ENCODE measurements at regions not wholly inside any gene's neighbourhood (a gene's known extent, or its start where the extent isn't known, plus 50 kb on each side); places are given as distances from the start of the nearest gene placed in this dataset.

DNA sequence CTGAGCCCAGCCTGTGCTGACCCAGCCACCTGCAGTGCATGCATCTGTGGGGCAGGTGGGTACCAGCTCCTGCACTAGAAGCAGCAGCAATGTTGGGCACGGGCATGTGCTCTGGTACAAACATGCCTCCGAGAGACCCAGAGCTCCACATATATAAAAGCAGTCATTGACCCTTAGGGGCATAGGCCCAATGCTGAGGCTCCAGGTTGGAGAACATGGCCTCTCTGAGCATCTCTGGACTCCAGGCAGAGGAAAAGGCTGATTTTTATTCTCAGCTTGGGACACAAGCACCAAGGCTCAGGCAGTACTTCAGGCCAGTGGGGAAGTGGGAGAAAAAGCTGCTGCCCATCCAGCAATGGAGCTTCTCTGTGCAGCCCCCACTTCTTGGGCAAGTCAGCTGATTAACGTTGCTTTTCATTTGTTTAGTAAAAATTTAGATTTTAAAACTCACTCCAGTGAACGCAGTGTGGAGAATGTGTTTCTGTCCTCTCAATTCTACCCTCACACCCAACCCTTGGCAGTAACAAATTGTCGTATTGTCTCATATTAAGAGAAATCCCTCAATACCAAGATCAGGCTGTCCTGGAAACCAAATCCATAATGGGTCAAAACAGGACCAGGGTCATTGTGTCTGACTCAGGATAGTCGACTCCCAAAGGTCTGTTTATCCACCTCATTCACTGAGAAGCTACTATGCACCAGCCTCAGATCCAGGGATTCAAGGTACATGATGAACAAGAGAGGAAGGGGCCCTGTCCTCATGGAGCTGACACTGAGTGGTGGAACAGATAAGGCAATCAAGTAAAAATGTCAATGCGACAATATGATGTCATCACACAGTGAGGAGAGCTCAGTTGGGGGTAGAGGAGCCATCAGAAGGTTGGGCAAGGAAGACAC lies 50.6 kb upstream of the TOP3B start:
- H3K4me2 ChIP-seq (ENCODE audit: insufficient read depth in 1 of 2, low read depth in 2 of 2, low read length in 2 of 2) = no peak overlapping the region
- ChIA-PET POLR2A (ENCODE audit: partially characterized antibody) (no interaction called here), CTCF (ENCODE audit: partially characterized antibody) (interaction anchor here (1.0 to 5.3 kb wide), 9 partner anchors 10 to 172 kb away, joined by 3 to 34 read pairs (median 3); no protein-coding TSS in a partner anchor)
- no peak overlapping the region for H3K4ac ChIP-seq (replicated peaks; ENCODE audit: insufficient read length, low read depth, low read length)
- H3K27ac ChIP-seq (ENCODE audit: low read depth, low read length) = no peak overlapping the region
- H3K9me3 ChIP-seq (ENCODE audit: insufficient read depth in 2 of 2, low read depth in 1 of 2, low read length in 1 of 2) = no peaks in the 10 kb centered on the region
- H2BK12ac ChIP-seq (ENCODE audit: low read depth, low read length) = 0 out of 2 replicates have a peak overlapping the region, but pooled peaks have one; percentile 31
- H3K36me3 ChIP-seq (ENCODE audit: control insufficient read depth in 2 of 4, insufficient read depth in 4 of 4, low read length in 3 of 4) = no peaks in the 10 kb centered on the region
- H3K4me3 ChIP-seq (ENCODE audit: extremely low read depth in 1 of 4, insufficient read depth in 2 of 4, low read depth in 3 of 4, low read length in 4 of 4) = no peak overlapping the region
- H2BK5ac ChIP-seq (ENCODE audit: low read depth, low read length) = no peak overlapping the region
- TF ChIP-seq POU5F1 (IDR thresholded peaks at IDR 0.05; ENCODE audit: low read depth, low read length) (no peak), JUN (IDR thresholded peaks at IDR 0.05; ENCODE audit: low read depth, low read length) (no peak), POLR2A (IDR thresholded peaks at IDR 0.05; ENCODE audit: control extremely low read depth in 1 of 2, low read depth in 2 of 2, low read length in 2 of 2) (no peak), SIX5 (IDR thresholded peaks at IDR 0.05; ENCODE audit: low read depth, low read length) (no peak)
- H4K8ac ChIP-seq (ENCODE audit: extremely low read depth, insufficient read depth, low read length) = no peak overlapping the region
- no peak overlapping the region for H2AFZ ChIP-seq (ENCODE audit: low read length)
- peaks cover 58 to 89% (median 78%) of the 10 kb centered on the region in 4 experiments for H3K27me3 ChIP-seq (replicated peaks in 1 of 4; ENCODE audit: control insufficient read depth in 3 of 4, extremely low read depth in 1 of 4, insufficient read depth in 3 of 4, low read length in 3 of 4)
- DNase-seq (ENCODE audit: low read depth in 1 of 2, low spot score in 2 of 2) (no peak), FAIRE-seq (no peak)
- H4K91ac ChIP-seq (replicated peaks; ENCODE audit: insufficient read length, low read length) = no peak overlapping the region
- H3K18ac ChIP-seq (ENCODE audit: extremely low read depth, low read length) = no peak overlapping the region
- no peak overlapping the region for H2BK15ac ChIP-seq (ENCODE audit: low read length)
- H3K23ac ChIP-seq (ENCODE audit: insufficient read length) = no peak overlapping the region
- peaks cover 0 to 2% of the 10 kb centered on the region in 2 experiments for H4K20me1 ChIP-seq (replicated peaks in 1 of 2; ENCODE audit: control insufficient read depth in 1 of 2, insufficient read depth in 2 of 2, low read length in 2 of 2)
- no peaks in the 10 kb centered on the region for H3K23me2 ChIP-seq (ENCODE audit: low read depth, low read length)
- H3K9ac ChIP-seq (replicated peaks in 1 of 4; ENCODE audit: extremely low read depth in 1 of 4, low read depth in 3 of 4, low read length in 3 of 4) = no peak overlapping the region
- no peak overlapping the region for H2BK120ac ChIP-seq (replicated peaks; ENCODE audit: low read depth, low read length)
- H2AK5ac ChIP-seq (ENCODE audit: low read depth, low read length) = no peak overlapping the region
- no peaks in the 10 kb centered on the region for H3K79me2 ChIP-seq (ENCODE audit: control insufficient read depth in 1 of 2, insufficient read depth in 2 of 2, low read length in 2 of 2)
- no peaks in the 10 kb centered on the region for H3K79me1 ChIP-seq (ENCODE audit: low read depth, low read length)
- no peak overlapping the region for H3K14ac ChIP-seq (ENCODE audit: insufficient read length)
- H2BK20ac ChIP-seq (ENCODE audit: low read length) = no peak overlapping the region
- H4K5ac ChIP-seq (ENCODE audit: insufficient read length, low read depth, low read length) = no peak overlapping the region
- WGBS, 2 experiments (ENCODE audit: extremely low coverage in 1 of 2, insufficient coverage in 1 of 2, insufficient read length in 1 of 2, insufficient replicate concordance in 2 of 2, low coverage in 1 of 2, low lambda C conversion rate in 2 of 2, missing lambda C conversion rate in 1 of 2) = 87% methylated on average over 7 of the region's 7 CpGs; no CpG with 5 or more reads in 1 of the 2 experiments
- peaks cover 0 to 7% (median 0%) of the 10 kb centered on the region in 4 experiments; a peak in 3 of 7 replicates for H3K4me1 ChIP-seq (replicated peaks in 1 of 4; ENCODE audit: control insufficient read depth in 3 of 4, insufficient read depth in 4 of 4, low read length in 3 of 4)
- H3K56ac ChIP-seq (replicated peaks; ENCODE audit: insufficient read length, low read depth, low read length) = no peak overlapping the region
